Bronchial epithelial cell (primary cell): ENCODE measurements at regions not wholly inside any gene's neighbourhood (a gene's known extent, or its start where the extent isn't known, plus 50 kb on each side); places are given as distances from the start of the nearest gene placed in this dataset.

ENCODE experiments used
- DNase-seq: peaks from one replicate; pipeline ENCODE4 v3.0.0-alpha.2; 2010; ENCODE audit warnings: low read depth
- FAIRE-seq: peaks from 2 replicates; lab custom pipeline; 2011; peaks lifted over from hg19 to GRCh38; lab: Jason Lieb, UNC
- H3K27me3 ChIP-seq: 2 replicates; pipeline ENCODE4 v1.5.1; 2011; ENCODE audit warnings: low read length; ENCODE audit not compliant: control insufficient read depth, insufficient read depth
- H3K36me3 ChIP-seq: 2 replicates; pipeline ENCODE4 v1.5.1; 2011; ENCODE audit warnings: low read length; ENCODE audit not compliant: control insufficient read depth, insufficient read depth
- H3K4me3 ChIP-seq: 2 replicates; pipeline ENCODE4 v1.5.1; 2011; ENCODE audit warnings: mild to moderate bottlenecking, low read depth, low read length, control low read depth
- CTCF ChIP-seq: IDR thresholded peaks from 2 replicates; pipeline ENCODE4 v1.5.1; 2011; ENCODE audit warnings: mild to moderate bottlenecking, moderate library complexity, low read length, control low read depth, inconsistent platforms; ENCODE audit not compliant: insufficient read depth, severe bottlenecking

DNA sequence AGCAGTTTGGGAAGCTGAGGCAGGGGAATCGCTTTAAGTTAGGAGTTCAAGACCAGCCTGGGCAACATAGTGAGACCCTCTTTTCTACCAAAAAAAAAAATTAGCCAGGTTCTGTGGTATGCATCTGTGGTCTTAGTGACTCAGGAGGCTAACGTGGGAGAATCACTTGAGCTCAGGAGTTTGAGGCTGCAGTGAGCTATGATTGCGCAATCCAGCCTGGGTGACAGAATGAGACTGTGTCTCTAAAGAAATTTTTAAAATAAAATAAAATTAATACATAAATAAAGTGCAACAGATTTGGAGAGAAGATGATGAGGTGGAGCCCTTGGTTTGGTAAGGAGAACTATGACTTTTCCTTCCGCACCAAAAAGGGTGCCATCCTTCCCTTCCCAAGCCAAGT is 436.9 kb downstream of the NLGN4X start:
- Histone ChIP-seq H3K27me3 (no peaks in the 10 kb centered on the region), H3K4me3 (no peak overlapping the region), H3K36me3 (no peaks in the 10 kb centered on the region)
- DNase-seq (no peak), FAIRE-seq (no peak)
- no peak for TF ChIP-seq CTCF

DNA sequence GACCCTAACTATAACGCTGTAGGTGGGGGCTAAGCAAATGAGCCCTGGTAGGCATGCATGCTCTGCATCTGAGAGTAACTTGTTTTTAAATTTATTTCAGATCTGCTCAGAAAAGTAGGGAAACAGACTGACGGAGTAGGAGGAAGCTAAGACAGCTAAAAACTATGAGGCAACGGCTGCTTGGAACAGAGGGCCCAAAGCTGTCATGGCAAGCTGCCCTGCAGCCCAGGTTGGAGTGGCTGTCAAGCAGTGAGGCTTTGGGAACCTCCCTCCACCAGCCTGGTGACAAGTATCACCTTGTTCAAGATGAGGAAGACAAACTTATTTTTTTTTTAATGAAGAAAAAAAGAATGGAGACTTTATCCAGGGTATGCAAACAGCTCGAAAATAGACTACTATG is 439.8 kb downstream of the NLGN4X start:
- no peaks in the 10 kb centered on the region for H3K27me3 ChIP-seq
- no peak overlapping the region for H3K4me3 ChIP-seq
- TF ChIP-seq CTCF: no peak
- H3K36me3 ChIP-seq: no peaks in the 10 kb centered on the region
- DNase-seq: no peak
- no peak for FAIRE-seq

DNA sequence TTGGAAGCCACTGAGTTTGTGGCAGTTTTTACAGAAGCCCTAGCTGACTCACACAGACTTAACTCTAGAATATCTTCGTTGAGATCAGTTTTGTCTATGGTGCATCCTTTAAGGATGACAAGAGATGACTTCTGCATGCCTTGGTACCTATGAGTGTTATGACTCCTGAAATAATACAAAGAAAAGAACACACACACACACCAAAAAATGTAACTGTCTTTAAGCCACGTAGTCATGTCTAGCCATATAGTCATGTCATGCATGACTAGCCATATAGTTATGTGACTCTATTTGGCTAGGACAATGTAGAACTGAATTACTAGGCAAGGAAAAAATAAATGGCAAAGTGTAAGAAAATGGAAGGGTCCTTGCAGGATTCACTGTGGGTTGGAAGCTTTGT is 447.8 kb downstream of the NLGN4X start:
- H3K27me3 ChIP-seq: no peaks in the 10 kb centered on the region
- no peak for FAIRE-seq
- H3K36me3 ChIP-seq: no peaks in the 10 kb centered on the region
- DNase-seq: no peak
- H3K4me3 ChIP-seq: no peak overlapping the region
- no peak for TF ChIP-seq CTCF

- no peaks in the 10 kb centered on the region for H3K36me3 ChIP-seq
- no peaks in the 10 kb centered on the region for H3K27me3 ChIP-seq
- no peak overlapping the region for H3K4me3 ChIP-seq
- FAIRE-seq: no peak
- DNase-seq: no peak
- TF ChIP-seq CTCF: no peak
Observed at GRCh38 chrX:5775846-5776430, 452.7 kb downstream of the NLGN4X start.

DNA sequence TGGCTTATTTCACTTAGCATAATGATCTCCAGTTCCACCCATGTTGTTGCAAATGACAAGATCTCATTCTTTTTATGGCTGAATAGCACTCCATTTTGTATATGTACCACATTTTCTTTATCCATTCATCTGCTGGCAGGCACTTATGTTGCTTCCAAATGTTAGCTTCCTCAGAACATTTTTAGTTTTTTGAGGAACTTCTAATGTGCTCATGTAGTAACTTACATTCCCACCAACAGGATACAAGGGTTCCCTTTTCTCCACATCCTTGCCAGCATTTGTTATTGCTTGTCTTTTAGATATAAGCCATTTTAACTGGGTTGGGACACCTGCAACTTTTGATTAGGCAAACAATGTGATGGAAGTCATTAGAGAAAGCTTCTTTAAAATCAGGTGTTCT is 454.2 kb downstream of the NLGN4X start:
- no peak for TF ChIP-seq CTCF
- FAIRE-seq: no peak
- Histone ChIP-seq H3K4me3 (no peak overlapping the region), H3K36me3 (no peaks in the 10 kb centered on the region), H3K27me3 (no peaks in the 10 kb centered on the region)
- no peak for DNase-seq

GRCh38 chrX:5771441-5771840 is 457.2 kb downstream of the NLGN4X start:
- DNase-seq (no peak), FAIRE-seq (no peak)
- H3K4me3 ChIP-seq: no peak overlapping the region
- no peak for TF ChIP-seq CTCF
- H3K27me3 ChIP-seq: no peaks in the 10 kb centered on the region
- no peaks in the 10 kb centered on the region for H3K36me3 ChIP-seq
